NB4 (cell line): ENCODE measurements at regions not wholly inside any gene's neighbourhood (a gene's known extent, or its start where the extent isn't known, plus 50 kb on each side); places are given as distances from the start of the nearest gene placed in this dataset.
"Not testable (repeated sequence)": the region's sequence is repeated elsewhere in the genome, so short reads cannot be mapped to it uniquely, and the experiment has no call there.

Experiments
- MYC ChIP-seq: IDR thresholded peaks from 2 replicates; pipeline ENCODE4 v1.6.1; 2011; ENCODE audit warnings: low read depth, low read length
- POLR2A ChIP-seq: IDR thresholded peaks from 2 replicates; pipeline ENCODE4 v1.6.1; 2011; ENCODE audit warnings: mild to moderate bottlenecking; ENCODE audit not compliant: insufficient read length; ENCODE audit errors: extremely low read depth
- TF ChIP-seq, protein P1 (sequence below): IDR thresholded peaks from one replicate; pipeline ENCODE4 v1.5.1; 2012; ENCODE audit warnings: low read depth, low read length
- TF ChIP-seq, protein P2 (sequence below): IDR thresholded peaks from 2 replicates; pipeline ENCODE4 v1.6.1; 2011; ENCODE audit warnings: low read depth, low read length

GRCh38 chr2:101645886-101646285, 51.6 kb upstream of the MAP4K4 start:
- TF ChIP-seq POLR2A, MYC: not testable (repeated sequence)
- TF ChIP-seq, protein P1, sequence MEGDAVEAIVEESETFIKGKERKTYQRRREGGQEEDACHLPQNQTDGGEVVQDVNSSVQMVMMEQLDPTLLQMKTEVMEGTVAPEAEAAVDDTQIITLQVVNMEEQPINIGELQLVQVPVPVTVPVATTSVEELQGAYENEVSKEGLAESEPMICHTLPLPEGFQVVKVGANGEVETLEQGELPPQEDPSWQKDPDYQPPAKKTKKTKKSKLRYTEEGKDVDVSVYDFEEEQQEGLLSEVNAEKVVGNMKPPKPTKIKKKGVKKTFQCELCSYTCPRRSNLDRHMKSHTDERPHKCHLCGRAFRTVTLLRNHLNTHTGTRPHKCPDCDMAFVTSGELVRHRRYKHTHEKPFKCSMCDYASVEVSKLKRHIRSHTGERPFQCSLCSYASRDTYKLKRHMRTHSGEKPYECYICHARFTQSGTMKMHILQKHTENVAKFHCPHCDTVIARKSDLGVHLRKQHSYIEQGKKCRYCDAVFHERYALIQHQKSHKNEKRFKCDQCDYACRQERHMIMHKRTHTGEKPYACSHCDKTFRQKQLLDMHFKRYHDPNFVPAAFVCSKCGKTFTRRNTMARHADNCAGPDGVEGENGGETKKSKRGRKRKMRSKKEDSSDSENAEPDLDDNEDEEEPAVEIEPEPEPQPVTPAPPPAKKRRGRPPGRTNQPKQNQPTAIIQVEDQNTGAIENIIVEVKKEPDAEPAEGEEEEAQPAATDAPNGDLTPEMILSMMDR: not testable (repeated sequence)
- TF ChIP-seq, protein P2, sequence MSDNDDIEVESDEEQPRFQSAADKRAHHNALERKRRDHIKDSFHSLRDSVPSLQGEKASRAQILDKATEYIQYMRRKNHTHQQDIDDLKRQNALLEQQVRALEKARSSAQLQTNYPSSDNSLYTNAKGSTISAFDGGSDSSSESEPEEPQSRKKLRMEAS: not testable (repeated sequence)
